WTC11 (cell line): ENCODE measurements at regions not wholly inside any gene's neighbourhood (a gene's known extent, or its start where the extent isn't known, plus 50 kb on each side); places are given as distances from the start of the nearest gene placed in this dataset.

Source experiments
- ATAC-seq: fragments of 200-7000 bp; cut with Tn5 transposase; 2 replicates; pipeline ENCODE4 v1.10.0; 2021; ENCODE audit warnings: mild to moderate bottlenecking, moderate library complexity
- CTCF ChIA-PET: fragments of 300-600 bp; sonication (Branson Sonifier 250); formaldehyde crosslinking; loops from one replicate; lab custom pipeline; 2021; ENCODE audit warnings: antibody characterized with exemption; lab: Charles Lee
- POLR2A ChIA-PET: fragments of 350-600 bp; sonication (Branson Sonifier 250); formaldehyde crosslinking; loops from one replicate; lab custom pipeline; 2021; ENCODE audit warnings: antibody characterized with exemption; lab: Charles Lee
- DNase-seq: peaks from one replicate; pipeline ENCODE4 v3.0.0; 2021; ENCODE audit warnings: low spot score
- H3K27ac Mint-ChIP-seq: 2 replicates; pipeline ENCODE4 v1.8.0; 2021; ENCODE audit warnings: mixed read lengths
- H3K27me3 Mint-ChIP-seq: 2 replicates; pipeline ENCODE4 v1.8.0; 2021; ENCODE audit warnings: low read depth, mild to moderate bottlenecking, moderate library complexity, mixed read lengths
- H3K36me3 Mint-ChIP-seq: 2 replicates; pipeline ENCODE4 v1.8.0; 2021; ENCODE audit warnings: mixed read lengths
- H3K4me1 Mint-ChIP-seq: 2 replicates; pipeline ENCODE4 v1.8.0; 2022; ENCODE audit warnings: mixed read lengths
- H3K4me3 Mint-ChIP-seq: 2 replicates; pipeline ENCODE4 v1.8.0; 2021; ENCODE audit warnings: mild to moderate bottlenecking, moderate library complexity, mixed read lengths
- H3K9me3 Mint-ChIP-seq: 2 replicates; pipeline ENCODE4 v1.8.0; 2021; ENCODE audit warnings: mixed read lengths
- CREM ChIP-seq: sonication (generic); formaldehyde crosslinking; IDR thresholded peaks from 2 replicates; pipeline ENCODE4 v1.8.1; 2022; ENCODE audit warnings: mild to moderate bottlenecking, missing genetic modification reagents, moderate library complexity
- ELF4 ChIP-seq: sonication (generic); formaldehyde crosslinking; IDR thresholded peaks from 2 replicates; pipeline ENCODE4 v1.8.1; 2022; ENCODE audit warnings: low read depth, mild to moderate bottlenecking, moderate library complexity, missing genetic modification reagents
- EMX1 ChIP-seq: fragments of 250-450 bp; sonication (Bioruptor Pico); IDR thresholded peaks from 2 replicates; pipeline ENCODE4 v1.8.0; 2021; ENCODE audit warnings: mild to moderate bottlenecking
- JAZF1 ChIP-seq: fragments of 250-450 bp; sonication (Bioruptor Pico); IDR thresholded peaks from 2 replicates; pipeline ENCODE4 v1.9.0; 2021; ENCODE audit warnings: moderate library complexity, mild to moderate bottlenecking, inconsistent platforms
- NR1H2 ChIP-seq: sonication (generic); formaldehyde crosslinking; IDR thresholded peaks from 2 replicates; pipeline ENCODE4 v1.9.0; 2021; ENCODE audit warnings: mild to moderate bottlenecking, moderate library complexity, missing genetic modification reagents
- NR3C1 ChIP-seq: sonication (generic); formaldehyde crosslinking; conservative IDR thresholded peaks from 2 replicates; pipeline ENCODE4 v1.8.1; 2023; ENCODE audit warnings: low read depth, mild to moderate bottlenecking, missing genetic modification reagents
- PRRX2 ChIP-seq: fragments of 250-450 bp; sonication (Bioruptor Pico); IDR thresholded peaks from 2 replicates; pipeline ENCODE4 v1.8.0; 2021; ENCODE audit warnings: mild to moderate bottlenecking
- RELA ChIP-seq: sonication (generic); formaldehyde crosslinking; IDR thresholded peaks from 2 replicates; pipeline ENCODE4 v1.8.1; 2022; ENCODE audit warnings: missing genetic modification reagents, mild to moderate bottlenecking, borderline replicate concordance
- SP1 ChIP-seq: sonication (generic); formaldehyde crosslinking; conservative IDR thresholded peaks from 2 replicates; pipeline ENCODE4 v1.8.1; 2022; ENCODE audit warnings: missing genetic modification reagents
- STAT6 ChIP-seq: sonication (generic); formaldehyde crosslinking; conservative IDR thresholded peaks from 2 replicates; pipeline ENCODE4 v1.8.1; 2023; ENCODE audit warnings: mild to moderate bottlenecking, low read depth, missing genetic modification reagents, moderate library complexity
- TP53 ChIP-seq: sonication (generic); formaldehyde crosslinking; IDR thresholded peaks from 2 replicates; pipeline ENCODE4 v1.8.1; 2023; ENCODE audit warnings: mild to moderate bottlenecking, missing genetic modification reagents
- ZMAT4 ChIP-seq: fragments of 250-450 bp; sonication (Bioruptor Pico); IDR thresholded peaks from 2 replicates; pipeline ENCODE4 v1.9.0; 2021; ENCODE audit warnings: mild to moderate bottlenecking
- ZNF138 ChIP-seq: sonication (generic); formaldehyde crosslinking; conservative IDR thresholded peaks from 2 replicates; pipeline ENCODE4 v1.8.1; 2022; ENCODE audit warnings: mild to moderate bottlenecking, moderate library complexity, missing genetic modification reagents
- ZNF263 ChIP-seq: sonication (generic); formaldehyde crosslinking; IDR thresholded peaks from 2 replicates; pipeline ENCODE4 v1.8.1; 2022; ENCODE audit warnings: low read depth, mild to moderate bottlenecking, moderate library complexity, missing genetic modification reagents
- ZNF281 ChIP-seq: sonication (generic); formaldehyde crosslinking; IDR thresholded peaks from 2 replicates; pipeline ENCODE4 v1.8.0; 2023; ENCODE audit warnings: mild to moderate bottlenecking, missing genetic modification reagents
- ZNF416 ChIP-seq: fragments of 250-450 bp; sonication (Bioruptor Pico); IDR thresholded peaks from 2 replicates; pipeline ENCODE4 v1.9.0; 2021; ENCODE audit warnings: mild to moderate bottlenecking, inconsistent platforms
- TF ChIP-seq, protein P1 (sequence below): sonication (generic); formaldehyde crosslinking; IDR thresholded peaks from 2 replicates; pipeline ENCODE4 v1.8.1; 2022; ENCODE audit warnings: mild to moderate bottlenecking, moderate library complexity, missing genetic modification reagents
- TF ChIP-seq, protein P2 (sequence below): fragments of 250-450 bp; sonication (Bioruptor Pico); IDR thresholded peaks from 2 replicates; pipeline ENCODE4 v1.9.0; 2021; ENCODE audit warnings: mild to moderate bottlenecking
- TF ChIP-seq, protein P3 (sequence below): fragments of 250-450 bp; sonication (Bioruptor Pico); IDR thresholded peaks from 2 replicates; pipeline ENCODE4 v1.9.0; 2021; ENCODE audit warnings: mild to moderate bottlenecking, borderline replicate concordance

- TF ChIP-seq, protein P1, sequence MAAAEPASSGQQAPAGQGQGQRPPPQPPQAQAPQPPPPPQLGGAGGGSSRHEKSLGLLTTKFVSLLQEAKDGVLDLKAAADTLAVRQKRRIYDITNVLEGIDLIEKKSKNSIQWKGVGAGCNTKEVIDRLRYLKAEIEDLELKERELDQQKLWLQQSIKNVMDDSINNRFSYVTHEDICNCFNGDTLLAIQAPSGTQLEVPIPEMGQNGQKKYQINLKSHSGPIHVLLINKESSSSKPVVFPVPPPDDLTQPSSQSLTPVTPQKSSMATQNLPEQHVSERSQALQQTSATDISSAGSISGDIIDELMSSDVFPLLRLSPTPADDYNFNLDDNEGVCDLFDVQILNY (CRISPR knock-in tag): no peak
These were observed 97.4 kb upstream of the ZFHX3 start (continued) for GRCh38 chr16:73145166-73145880.

- no peak for DNase-seq
- ATAC-seq: no peak
- no peaks in the 10 kb centered on the region; the same call in 1 of the 2 replicates for H3K27me3 Mint-ChIP-seq
- H3K36me3 Mint-ChIP-seq: no peaks in the 10 kb centered on the region
- TF ChIP-seq, protein P2, sequence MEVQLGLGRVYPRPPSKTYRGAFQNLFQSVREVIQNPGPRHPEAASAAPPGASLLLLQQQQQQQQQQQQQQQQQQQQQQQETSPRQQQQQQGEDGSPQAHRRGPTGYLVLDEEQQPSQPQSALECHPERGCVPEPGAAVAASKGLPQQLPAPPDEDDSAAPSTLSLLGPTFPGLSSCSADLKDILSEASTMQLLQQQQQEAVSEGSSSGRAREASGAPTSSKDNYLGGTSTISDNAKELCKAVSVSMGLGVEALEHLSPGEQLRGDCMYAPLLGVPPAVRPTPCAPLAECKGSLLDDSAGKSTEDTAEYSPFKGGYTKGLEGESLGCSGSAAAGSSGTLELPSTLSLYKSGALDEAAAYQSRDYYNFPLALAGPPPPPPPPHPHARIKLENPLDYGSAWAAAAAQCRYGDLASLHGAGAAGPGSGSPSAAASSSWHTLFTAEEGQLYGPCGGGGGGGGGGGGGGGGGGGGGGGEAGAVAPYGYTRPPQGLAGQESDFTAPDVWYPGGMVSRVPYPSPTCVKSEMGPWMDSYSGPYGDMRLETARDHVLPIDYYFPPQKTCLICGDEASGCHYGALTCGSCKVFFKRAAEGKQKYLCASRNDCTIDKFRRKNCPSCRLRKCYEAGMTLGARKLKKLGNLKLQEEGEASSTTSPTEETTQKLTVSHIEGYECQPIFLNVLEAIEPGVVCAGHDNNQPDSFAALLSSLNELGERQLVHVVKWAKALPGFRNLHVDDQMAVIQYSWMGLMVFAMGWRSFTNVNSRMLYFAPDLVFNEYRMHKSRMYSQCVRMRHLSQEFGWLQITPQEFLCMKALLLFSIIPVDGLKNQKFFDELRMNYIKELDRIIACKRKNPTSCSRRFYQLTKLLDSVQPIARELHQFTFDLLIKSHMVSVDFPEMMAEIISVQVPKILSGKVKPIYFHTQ (CRISPR knock-in tag): no peak
- no peak for TF ChIP-seq ELF4 (CRISPR knock-in tag)
- no peak for TF ChIP-seq TP53 (CRISPR knock-in tag)
- no peak for TF ChIP-seq EMX1
- no peak for TF ChIP-seq NR1H2 (CRISPR knock-in tag)
- no peak for TF ChIP-seq SP1 (CRISPR knock-in tag)
- TF ChIP-seq, protein P1 (CRISPR knock-in tag): no peak
- no peak for TF ChIP-seq ZNF416
- TF ChIP-seq JAZF1 (CRISPR knock-in tag): no peak
- TF ChIP-seq PRRX2: no peak
- no peak for TF ChIP-seq STAT6 (CRISPR knock-in tag)
- TF ChIP-seq ZNF263 (CRISPR knock-in tag): no peak
- no peak for TF ChIP-seq ZNF281 (CRISPR knock-in tag)
- no peak for TF ChIP-seq NR3C1
- no peak for TF ChIP-seq ZMAT4 (CRISPR knock-in tag)
- no peak for TF ChIP-seq ZNF138 (CRISPR knock-in tag)
- no peak for TF ChIP-seq RELA (CRISPR knock-in tag)
- no peak for TF ChIP-seq CREM (CRISPR knock-in tag)
- TF ChIP-seq, protein P3, sequence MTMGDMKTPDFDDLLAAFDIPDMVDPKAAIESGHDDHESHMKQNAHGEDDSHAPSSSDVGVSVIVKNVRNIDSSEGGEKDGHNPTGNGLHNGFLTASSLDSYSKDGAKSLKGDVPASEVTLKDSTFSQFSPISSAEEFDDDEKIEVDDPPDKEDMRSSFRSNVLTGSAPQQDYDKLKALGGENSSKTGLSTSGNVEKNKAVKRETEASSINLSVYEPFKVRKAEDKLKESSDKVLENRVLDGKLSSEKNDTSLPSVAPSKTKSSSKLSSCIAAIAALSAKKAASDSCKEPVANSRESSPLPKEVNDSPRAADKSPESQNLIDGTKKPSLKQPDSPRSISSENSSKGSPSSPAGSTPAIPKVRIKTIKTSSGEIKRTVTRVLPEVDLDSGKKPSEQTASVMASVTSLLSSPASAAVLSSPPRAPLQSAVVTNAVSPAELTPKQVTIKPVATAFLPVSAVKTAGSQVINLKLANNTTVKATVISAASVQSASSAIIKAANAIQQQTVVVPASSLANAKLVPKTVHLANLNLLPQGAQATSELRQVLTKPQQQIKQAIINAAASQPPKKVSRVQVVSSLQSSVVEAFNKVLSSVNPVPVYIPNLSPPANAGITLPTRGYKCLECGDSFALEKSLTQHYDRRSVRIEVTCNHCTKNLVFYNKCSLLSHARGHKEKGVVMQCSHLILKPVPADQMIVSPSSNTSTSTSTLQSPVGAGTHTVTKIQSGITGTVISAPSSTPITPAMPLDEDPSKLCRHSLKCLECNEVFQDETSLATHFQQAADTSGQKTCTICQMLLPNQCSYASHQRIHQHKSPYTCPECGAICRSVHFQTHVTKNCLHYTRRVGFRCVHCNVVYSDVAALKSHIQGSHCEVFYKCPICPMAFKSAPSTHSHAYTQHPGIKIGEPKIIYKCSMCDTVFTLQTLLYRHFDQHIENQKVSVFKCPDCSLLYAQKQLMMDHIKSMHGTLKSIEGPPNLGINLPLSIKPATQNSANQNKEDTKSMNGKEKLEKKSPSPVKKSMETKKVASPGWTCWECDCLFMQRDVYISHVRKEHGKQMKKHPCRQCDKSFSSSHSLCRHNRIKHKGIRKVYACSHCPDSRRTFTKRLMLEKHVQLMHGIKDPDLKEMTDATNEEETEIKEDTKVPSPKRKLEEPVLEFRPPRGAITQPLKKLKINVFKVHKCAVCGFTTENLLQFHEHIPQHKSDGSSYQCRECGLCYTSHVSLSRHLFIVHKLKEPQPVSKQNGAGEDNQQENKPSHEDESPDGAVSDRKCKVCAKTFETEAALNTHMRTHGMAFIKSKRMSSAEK (CRISPR knock-in tag): no peak
- POLR2A ChIA-PET: no interaction called here
- no peak overlapping the region for H3K27ac Mint-ChIP-seq
- CTCF ChIA-PET: interaction anchor here (0.5 to 0.6 kb wide), 2 partner anchors 47 to 89 kb away, joined by 3 read pairs; no protein-coding TSS in a partner anchor
- peaks cover 19% of the 10 kb centered on the region for H3K4me1 Mint-ChIP-seq
- no peak overlapping the region for H3K4me3 Mint-ChIP-seq
- H3K9me3 Mint-ChIP-seq: peaks cover 3% of the 10 kb centered on the region; the same call in 1 of the 2 replicates
These were observed 95.9 kb upstream of the ZFHX3 start for GRCh38 chr16:73143576-73144422.
